HepG2 (cell line): ENCODE measurements at regions not wholly inside any gene's neighbourhood (a gene's known extent, or its start where the extent isn't known, plus 50 kb on each side); places are given as distances from the start of the nearest gene placed in this dataset.

Experiments used
- ATAC-seq: fragments of 200-7000 bp; cut with Tn5 transposase; 3 replicates; pipeline ENCODE4 v1.9.1; 2020; ENCODE audit warnings: mild to moderate bottlenecking, moderate library complexity
- BruUV-seq: library from RNA; stranded (reverse); fragments of 400-500 nt; replicated peaks from 2 replicates; lab custom pipeline; 2021; lab: Mats Ljungman, UMichigan
- CTCF ChIA-PET: fragments of 300-600 bp; formaldehyde crosslinking; extraction: SDS; loops from one replicate; lab custom pipeline; 2021; ENCODE audit warnings: low total read pairs, inconsistent platforms, low intra/inter-chr PET ratio; lab: Yijun Ruan, JAX
- POLR2A ChIA-PET: fragments of 350-600 bp; sonication (Branson Sonifier 250); formaldehyde crosslinking; loops from one replicate; lab custom pipeline; 2020; ENCODE audit warnings: antibody characterized with exemption, inconsistent platforms; lab: Yijun Ruan, JAX
- DNase-seq: peaks from one replicate; pipeline ENCODE4 v3.0.0-alpha.2; 2015; ENCODE audit warnings: low spot score
- FAIRE-seq: peaks from 3 replicates; lab custom pipeline; 2011; peaks lifted over from hg19 to GRCh38; lab: Jason Lieb, UNC
- H2AFZ ChIP-seq: one replicate; pipeline ENCODE4 v1.6.1; 2011; ENCODE audit warnings: low read length, inconsistent platforms
- H3K27ac ChIP-seq: fragments of 300-600 bp; 3 replicates; pipeline ENCODE4 v1.8.0; 2011; ENCODE audit warnings: mixed run types, mild to moderate bottlenecking, mixed read lengths, low read length, inconsistent platforms; ENCODE audit not compliant: insufficient read depth; ENCODE audit errors: extremely low read length
- H3K27me3 ChIP-seq, 2 experiments: fragments of 200-600 bp in 1 of 2; 2 replicates in 1 of 2; 3 replicates in 1 of 2; pipeline versions ENCODE4 v1.6.0 to v1.8.0; 2011; ENCODE audit warnings: low read length in 2 of 2, mild to moderate bottlenecking in 2 of 2, moderate library complexity in 2 of 2, inconsistent platforms in 1 of 2; ENCODE audit not compliant: insufficient read depth in 2 of 2, control insufficient read depth in 1 of 2
- H3K36me3 ChIP-seq, 2 experiments: fragments of 200-600 bp in 1 of 2; replicated peaks in 1 of 2; 2 replicates in 1 of 2; 3 replicates in 1 of 2; pipeline versions ENCODE4 v1.5.1 to v1.8.0; 2011; ENCODE audit warnings: low read length in 2 of 2, inconsistent platforms in 1 of 2; ENCODE audit not compliant: insufficient read depth in 2 of 2, control insufficient read depth in 1 of 2
- H3K4me1 ChIP-seq: 2 replicates; pipeline ENCODE4 v1.5.1; 2012; ENCODE audit warnings: low read length, inconsistent platforms; ENCODE audit not compliant: insufficient read depth
- H3K4me2 ChIP-seq: 2 replicates; pipeline ENCODE4 v1.6.0; 2011; ENCODE audit warnings: low read depth, low read length, inconsistent platforms
- H3K4me3 ChIP-seq, 3 experiments: fragments of 200-600 bp in 1 of 3; sonication (generic), shearing (Covaris generic) in 1 of 3; replicated peaks in 1 of 3; 2 replicates each; pipeline ENCODE4 v1.5.1; 2011 to 2016; ENCODE audit warnings: low read length in 3 of 3, inconsistent platforms in 2 of 3, low read depth in 2 of 3, mild to moderate bottlenecking in 2 of 3, control low read depth in 1 of 3, mixed read lengths in 1 of 3; ENCODE audit not compliant: insufficient read depth in 1 of 3
- H3K79me2 ChIP-seq: one replicate; pipeline ENCODE4 v1.6.1; 2011; ENCODE audit warnings: low read length, inconsistent platforms; ENCODE audit not compliant: insufficient read depth
- H3K9ac ChIP-seq: 2 replicates; pipeline ENCODE4 v1.6.0; 2011; ENCODE audit warnings: mild to moderate bottlenecking, low read depth, low read length, inconsistent platforms; ENCODE audit not compliant: insufficient read depth
- H3K9me3 ChIP-seq: 2 replicates; pipeline ENCODE4 v1.5.1; 2012; ENCODE audit warnings: mild to moderate bottlenecking, low read length
- H4K20me1 ChIP-seq: 2 replicates; pipeline ENCODE4 v1.6.0; 2011; ENCODE audit warnings: inconsistent platforms, mild to moderate bottlenecking, low read length, moderate library complexity; ENCODE audit not compliant: insufficient read depth
- ARNTL ChIP-seq: sonication (generic); formaldehyde crosslinking; IDR thresholded peaks from 2 replicates; pipeline ENCODE4 v1.4.0; 2020; ENCODE audit warnings: mild to moderate bottlenecking, missing genetic modification reagents
- DMTF1 ChIP-seq: sonication (generic); formaldehyde crosslinking; IDR thresholded peaks from 2 replicates; pipeline ENCODE4 v1.4.0; 2020; ENCODE audit warnings: mild to moderate bottlenecking, missing genetic modification reagents
- HBP1 ChIP-seq: IDR thresholded peaks from 2 replicates; pipeline ENCODE4 v1.6.1; 2016; ENCODE audit warnings: low read depth, control low read depth
- HNRNPUL1 ChIP-seq: fragments of 200-400 bp; formaldehyde crosslinking; IDR thresholded peaks from 2 replicates; pipeline ENCODE4 v1.6.1; 2017; ENCODE audit warnings: low read depth, mild to moderate bottlenecking, low read length, moderate library complexity
- IKZF4 ChIP-seq: sonication (generic); formaldehyde crosslinking; IDR thresholded peaks from 2 replicates; pipeline ENCODE4 v1.5.1; 2020; ENCODE audit warnings: borderline replicate concordance, mild to moderate bottlenecking, low read depth, missing genetic modification reagents; ENCODE audit errors: not compliant biosample characterization
- LRRFIP1 ChIP-seq: sonication (generic); formaldehyde crosslinking; conservative IDR thresholded peaks from 2 replicates; pipeline ENCODE4 v1.4.0; 2020; ENCODE audit warnings: missing genetic modification reagents
- MAFF ChIP-seq: IDR thresholded peaks from 2 replicates; pipeline ENCODE4 v1.6.1; 2011; ENCODE audit warnings: low read depth, low read length, improper control_type of control experiment
- MAX ChIP-seq: IDR thresholded peaks from 2 replicates; pipeline ENCODE4 v1.6.1; 2012; ENCODE audit warnings: inconsistent platforms
- NONO ChIP-seq, 2 experiments: fragments of 450-650 bp in 1 of 2; sonication (generic) in 1 of 2; formaldehyde crosslinking in 1 of 2; IDR thresholded peaks in 1 of 2; conservative IDR thresholded peaks in 1 of 2; 2 replicates each; pipeline versions ENCODE4 v1.6.1 to v1.8.0; 2017 to 2022; ENCODE audit warnings: mild to moderate bottlenecking in 1 of 2, missing genetic modification reagents in 1 of 2, moderate library complexity in 1 of 2
- PHF21A ChIP-seq: sonication (generic); formaldehyde crosslinking; IDR thresholded peaks from 2 replicates; pipeline ENCODE4 v1.5.0; 2020; ENCODE audit warnings: mild to moderate bottlenecking, missing genetic modification reagents
- SNAI1 ChIP-seq: sonication (generic); formaldehyde crosslinking; IDR thresholded peaks from 2 replicates; pipeline ENCODE4 v1.5.0; 2020; ENCODE audit warnings: mild to moderate bottlenecking, missing genetic modification reagents, borderline replicate concordance
- ZNF124 ChIP-seq: sonication (generic); formaldehyde crosslinking; IDR thresholded peaks from 2 replicates; pipeline ENCODE4 v1.4.0; 2020; ENCODE audit warnings: missing genetic modification reagents
- ZNF616 ChIP-seq: sonication (generic); formaldehyde crosslinking; IDR thresholded peaks from 2 replicates; pipeline ENCODE4 v1.5.0; 2020; ENCODE audit warnings: low read depth, mild to moderate bottlenecking, missing genetic modification reagents
- ZNF7 ChIP-seq: IDR thresholded peaks from 2 replicates; pipeline ENCODE4 v1.6.1; 2016; ENCODE audit warnings: missing biosample characterization, missing genetic modification reagents
- WGBS: methylation state at CpG from one replicate; pipeline ENCODE4 v1.1.6; 2017; ENCODE audit warnings: low lambda C conversion rate; 5-methylcytosine and 5-hydroxymethylcytosine counted together
- in situ Hi-C: cut with HindIII; loops from 2 replicates; pipeline ENCODE4 v1.10.0; 2017; ENCODE audit warnings: low pct_unique_long_range_greater_than_20kb; ENCODE audit not compliant: extremely low pct_ligation_motif_present
- intact Hi-C: fragments of 100-400 bp; cut with micrococcal nuclease; formaldehyde crosslinking; loops from one replicate; pipeline ENCODE4 v1.10.0; 2022; ENCODE audit not compliant: unreplicated experiment
- TF ChIP-seq, protein P1 (sequence below): sonication (generic); formaldehyde crosslinking; IDR thresholded peaks from 2 replicates; pipeline ENCODE4 v1.9.0; 2021; ENCODE audit warnings: missing genetic modification reagents, mild to moderate bottlenecking, borderline replicate concordance

DNA sequence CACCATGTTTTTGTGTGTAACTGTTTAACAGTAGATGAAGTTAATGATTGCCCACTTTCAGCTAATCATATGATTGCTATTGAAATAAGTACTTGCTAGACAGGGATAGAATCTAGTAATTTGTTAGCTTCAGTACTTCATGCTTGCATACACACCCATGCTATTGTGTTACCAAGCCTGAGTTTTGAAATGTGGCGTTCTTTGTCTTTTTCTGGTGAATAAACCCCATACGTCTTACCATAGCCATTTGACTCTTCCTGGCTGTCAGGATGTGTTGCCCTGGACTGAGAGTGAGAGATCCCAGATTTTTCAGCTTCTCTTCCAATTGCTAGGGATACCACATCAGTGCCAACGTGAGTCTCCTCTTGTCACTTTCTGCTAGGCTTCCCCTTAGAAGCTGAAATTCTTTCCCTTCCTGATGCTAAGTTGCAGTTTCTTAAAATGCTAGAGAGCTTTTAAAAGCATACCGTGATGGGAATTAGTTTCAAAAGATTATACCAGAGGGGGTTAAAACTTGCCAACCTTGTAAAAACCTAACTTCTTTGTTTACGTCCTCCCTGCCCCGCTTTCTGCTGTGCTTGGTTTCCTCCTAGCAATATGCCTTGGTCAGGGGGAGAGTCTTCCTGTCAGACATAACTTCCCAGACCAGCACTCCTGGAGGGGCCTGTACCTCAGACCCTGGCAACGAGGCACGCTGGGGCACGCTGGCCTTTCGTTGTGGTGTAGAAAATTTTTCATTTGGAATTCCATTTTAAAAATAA lies 62.9 kb upstream of the ULK4 start:
- in situ Hi-C loops: loop anchor here (25.0 kb wide), 1 partner anchor 163 kb away; no protein-coding TSS in a partner anchor
- H3K27ac ChIP-seq: peak overlapping the region; percentile 33
- intact Hi-C loops: no loop called here
- ATAC-seq (no peak), DNase-seq (no peak), FAIRE-seq (no peak)
- H4K20me1 ChIP-seq: peaks cover 7% of the 10 kb centered on the region; the same call in 1 of the 2 replicates
- BruUV-seq: no TSS peak
- H3K9ac ChIP-seq: no peak overlapping the region
- no peak overlapping the region for H3K4me3 ChIP-seq
- H3K79me2 ChIP-seq: peaks cover 81% of the 10 kb centered on the region
- H2AFZ ChIP-seq: no peak overlapping the region
- no peak overlapping the region for H3K4me2 ChIP-seq
- H3K36me3 ChIP-seq: no peaks in the 10 kb centered on the region
- H3K9me3 ChIP-seq: no peaks in the 10 kb centered on the region
- ChIA-PET CTCF (no interaction called here), POLR2A (no interaction called here)
- no peaks in the 10 kb centered on the region for H3K27me3 ChIP-seq
- WGBS: 82% methylated on average over 10 of the region's 10 CpGs
- peaks cover 67% of the 10 kb centered on the region for H3K4me1 ChIP-seq
- no peak for TF ChIP-seq LRRFIP1 (CRISPR knock-in tag)
- TF ChIP-seq PHF21A (CRISPR knock-in tag): no peak
- TF ChIP-seq, protein P1, sequence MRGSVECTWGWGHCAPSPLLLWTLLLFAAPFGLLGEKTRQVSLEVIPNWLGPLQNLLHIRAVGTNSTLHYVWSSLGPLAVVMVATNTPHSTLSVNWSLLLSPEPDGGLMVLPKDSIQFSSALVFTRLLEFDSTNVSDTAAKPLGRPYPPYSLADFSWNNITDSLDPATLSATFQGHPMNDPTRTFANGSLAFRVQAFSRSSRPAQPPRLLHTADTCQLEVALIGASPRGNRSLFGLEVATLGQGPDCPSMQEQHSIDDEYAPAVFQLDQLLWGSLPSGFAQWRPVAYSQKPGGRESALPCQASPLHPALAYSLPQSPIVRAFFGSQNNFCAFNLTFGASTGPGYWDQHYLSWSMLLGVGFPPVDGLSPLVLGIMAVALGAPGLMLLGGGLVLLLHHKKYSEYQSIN (CRISPR knock-in tag): no peak
- no peak for TF ChIP-seq ZNF7 (CRISPR knock-in tag)
- no peak for TF ChIP-seq MAFF
- TF ChIP-seq SNAI1 (CRISPR knock-in tag): no peak
- TF ChIP-seq HBP1: no peak
- TF ChIP-seq MAX: no peak
- no peak for TF ChIP-seq DMTF1 (CRISPR knock-in tag)
- TF ChIP-seq ZNF616 (CRISPR knock-in tag): no peak
- no peak for TF ChIP-seq ARNTL (CRISPR knock-in tag)
- TF ChIP-seq NONO (IDR thresholded peaks at IDR 0.05): no peak
- no peak for TF ChIP-seq NONO (CRISPR knock-in tag; conservative IDR thresholded peaks at IDR 0.05)
- no peak for TF ChIP-seq ZNF124 (CRISPR knock-in tag)
- no peak for TF ChIP-seq HNRNPUL1
- TF ChIP-seq IKZF4 (CRISPR knock-in tag): no peak
